ENCODE measurements at regions not wholly inside any gene's neighbourhood (a gene's known extent, or its start where the extent isn't known, plus 50 kb on each side); places are given as distances from the start of the nearest gene placed in this dataset.

DNA sequence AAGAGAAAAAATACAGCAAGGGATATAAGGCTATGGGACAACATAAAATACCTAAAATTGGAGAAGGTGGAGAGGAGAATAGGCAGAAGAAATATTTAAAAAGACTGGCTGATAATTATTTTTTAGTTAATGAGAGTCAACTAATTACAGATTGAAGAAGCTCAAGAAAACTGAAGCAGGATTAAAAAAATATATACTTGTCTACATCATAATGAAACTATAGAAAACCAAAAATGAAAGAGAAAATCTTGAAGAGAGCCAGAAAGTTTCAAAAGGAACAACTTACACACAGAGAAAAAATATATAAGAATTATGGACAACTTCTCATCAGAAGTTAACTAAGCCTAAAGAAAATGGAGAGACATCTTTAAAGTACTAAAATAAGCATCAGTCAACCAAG lies 62.9 kb upstream of the APCDD1 start:
- TF ChIP-seq, protein P1, sequence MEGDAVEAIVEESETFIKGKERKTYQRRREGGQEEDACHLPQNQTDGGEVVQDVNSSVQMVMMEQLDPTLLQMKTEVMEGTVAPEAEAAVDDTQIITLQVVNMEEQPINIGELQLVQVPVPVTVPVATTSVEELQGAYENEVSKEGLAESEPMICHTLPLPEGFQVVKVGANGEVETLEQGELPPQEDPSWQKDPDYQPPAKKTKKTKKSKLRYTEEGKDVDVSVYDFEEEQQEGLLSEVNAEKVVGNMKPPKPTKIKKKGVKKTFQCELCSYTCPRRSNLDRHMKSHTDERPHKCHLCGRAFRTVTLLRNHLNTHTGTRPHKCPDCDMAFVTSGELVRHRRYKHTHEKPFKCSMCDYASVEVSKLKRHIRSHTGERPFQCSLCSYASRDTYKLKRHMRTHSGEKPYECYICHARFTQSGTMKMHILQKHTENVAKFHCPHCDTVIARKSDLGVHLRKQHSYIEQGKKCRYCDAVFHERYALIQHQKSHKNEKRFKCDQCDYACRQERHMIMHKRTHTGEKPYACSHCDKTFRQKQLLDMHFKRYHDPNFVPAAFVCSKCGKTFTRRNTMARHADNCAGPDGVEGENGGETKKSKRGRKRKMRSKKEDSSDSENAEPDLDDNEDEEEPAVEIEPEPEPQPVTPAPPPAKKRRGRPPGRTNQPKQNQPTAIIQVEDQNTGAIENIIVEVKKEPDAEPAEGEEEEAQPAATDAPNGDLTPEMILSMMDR (IDR thresholded peaks at IDR 0.05), result no peak
- H3K4me3 ChIP-seq, result no peak overlapping the region

DNA sequence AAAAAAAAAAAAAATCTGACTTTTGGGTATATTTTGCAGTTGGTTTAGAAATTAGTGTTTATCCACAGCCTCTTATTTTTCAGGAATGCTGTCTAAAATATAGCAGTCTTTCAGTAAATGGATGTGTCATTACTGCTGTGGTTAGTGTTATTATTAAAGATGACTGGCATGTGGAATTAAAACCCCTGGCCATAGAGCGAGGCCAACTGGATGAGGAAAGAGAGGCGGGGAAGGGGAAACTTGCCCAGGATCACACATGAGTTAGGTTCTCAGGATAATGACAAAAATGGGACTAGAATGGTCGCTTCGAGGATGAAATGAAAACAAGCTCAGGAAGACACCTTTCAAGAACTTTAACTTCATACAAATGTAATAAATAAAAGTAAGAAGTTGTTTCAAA lies 57.4 kb upstream of the APCDD1 start:
- DNase-seq (ENCODE audit: low spot score), result no peak
- H3K27ac ChIP-seq, result no peak overlapping the region

More for the DNA sequence above, 62.9 kb upstream of the APCDD1 start:
- no peaks in the 10 kb centered on the region for H3K9me3 ChIP-seq
- H3K27ac ChIP-seq, result no peak overlapping the region
- DNase-seq (ENCODE audit: low spot score), result no peak
- H3K4me1 ChIP-seq, result no peaks in the 10 kb centered on the region
- H3K27me3 ChIP-seq, result no peaks in the 10 kb centered on the region
- no peaks in the 10 kb centered on the region for H3K36me3 ChIP-seq

DNA sequence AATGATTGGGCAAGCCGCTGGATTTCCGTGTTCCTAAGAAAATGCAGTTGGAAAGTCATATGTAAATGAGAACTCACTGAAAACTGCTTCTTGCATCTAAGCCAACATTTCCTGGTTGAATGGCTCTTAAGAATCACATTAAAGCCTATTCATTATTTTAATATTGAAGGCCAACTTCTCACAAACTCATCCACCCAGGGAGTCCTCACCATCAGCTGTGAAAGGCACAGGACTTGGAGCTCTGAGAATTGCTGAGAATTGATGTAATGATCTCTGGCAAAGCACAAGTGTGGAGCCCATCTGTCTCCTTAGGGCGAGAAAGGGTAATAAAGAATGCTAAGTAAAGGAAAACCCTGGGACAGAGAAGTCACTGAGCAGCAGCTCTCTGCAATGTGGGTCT lies 55.9 kb upstream of the APCDD1 start:
- no peak overlapping the region for H3K27ac ChIP-seq
- no peaks in the 10 kb centered on the region for H3K9me3 ChIP-seq
- H3K4me3 ChIP-seq, result no peak overlapping the region
- TF ChIP-seq, protein P1 (IDR thresholded peaks at IDR 0.05), result no peak
- no peaks in the 10 kb centered on the region for H3K4me1 ChIP-seq
- no peaks in the 10 kb centered on the region for H3K27me3 ChIP-seq
- DNase-seq (ENCODE audit: low spot score), result no peak
- H3K36me3 ChIP-seq, result no peaks in the 10 kb centered on the region

More for the DNA sequence above, 57.4 kb upstream of the APCDD1 start:
- no peaks in the 10 kb centered on the region for H3K36me3 ChIP-seq
- H3K27me3 ChIP-seq, result no peaks in the 10 kb centered on the region
- no peaks in the 10 kb centered on the region for H3K9me3 ChIP-seq
- no peak overlapping the region for H3K4me3 ChIP-seq
- TF ChIP-seq, protein P1 (IDR thresholded peaks at IDR 0.05), result no peak
- no peaks in the 10 kb centered on the region for H3K4me1 ChIP-seq

DNA sequence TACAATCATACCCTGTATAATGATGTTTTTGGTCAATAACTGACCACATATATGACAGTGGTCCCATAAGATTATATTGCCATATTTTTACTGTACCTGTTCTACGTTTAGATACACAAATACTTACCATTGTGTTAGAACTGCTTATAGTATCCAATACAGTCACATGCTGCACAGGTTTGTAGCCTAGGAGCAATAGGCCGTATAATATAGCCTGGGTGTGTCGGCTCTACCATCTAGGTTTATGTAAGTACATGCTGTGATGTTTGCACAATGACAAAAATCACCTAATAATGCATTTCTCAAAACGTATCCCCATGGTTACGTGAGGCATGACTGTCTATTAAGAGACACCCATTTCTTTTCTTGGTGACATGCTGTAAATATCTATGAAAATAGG lies 55.0 kb upstream of the APCDD1 start:
- H3K4me3 ChIP-seq, result no peak overlapping the region
- TF ChIP-seq, protein P1 (IDR thresholded peaks at IDR 0.05), result no peak
- no peaks in the 10 kb centered on the region for H3K4me1 ChIP-seq
- DNase-seq (ENCODE audit: low spot score), result no peak
- no peaks in the 10 kb centered on the region for H3K9me3 ChIP-seq
- H3K36me3 ChIP-seq, result no peaks in the 10 kb centered on the region
- no peaks in the 10 kb centered on the region for H3K27me3 ChIP-seq
- H3K27ac ChIP-seq, result no peak overlapping the region

DNA sequence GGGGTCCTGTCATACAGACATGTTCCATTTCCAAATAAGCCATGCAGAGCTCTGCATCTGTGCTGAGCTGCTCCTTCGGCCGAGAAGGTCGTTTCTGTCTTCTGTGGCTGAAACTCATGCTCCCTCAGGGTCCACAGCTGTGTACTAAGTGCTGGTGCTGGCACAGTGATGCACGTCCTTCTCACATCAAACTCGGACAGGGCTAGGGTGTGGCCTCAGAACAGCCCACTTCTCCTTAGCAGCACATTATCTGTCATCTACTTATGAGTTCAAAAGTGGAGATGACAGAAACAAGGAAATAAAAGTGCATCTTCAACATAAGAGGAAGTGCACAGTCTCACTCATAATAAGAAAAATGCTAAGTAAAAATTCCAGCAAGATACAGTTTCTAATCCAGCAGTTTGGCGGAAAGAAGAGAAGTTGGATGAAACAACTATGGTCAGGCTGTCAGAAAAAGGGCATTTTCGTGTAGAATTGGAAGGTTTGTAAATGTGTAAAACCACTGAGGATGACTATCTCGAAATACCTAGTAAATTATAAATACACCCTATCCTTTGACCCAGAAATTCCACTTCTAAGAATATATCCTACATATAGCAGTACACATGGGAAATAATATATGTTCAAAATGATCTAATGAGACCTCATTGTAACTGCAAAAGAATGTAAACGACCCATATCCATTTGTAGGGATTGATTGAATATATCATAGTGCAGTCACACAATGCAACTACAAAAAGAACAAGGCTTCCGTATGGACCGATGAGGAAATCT lies 53.7 kb upstream of the APCDD1 start:
- TF ChIP-seq, protein P1 (IDR thresholded peaks at IDR 0.05), result no peak
- no peak for DNase-seq (ENCODE audit: low spot score)
- H3K4me1 ChIP-seq, result peaks cover 0 to 11% of the 10 kb centered on the region in 2 donors
- H3K27me3 ChIP-seq, result no peaks in the 10 kb centered on the region
- H3K27ac ChIP-seq, result no peak overlapping the region
- H3K4me3 ChIP-seq, result no peak overlapping the region
- no peaks in the 10 kb centered on the region for H3K9me3 ChIP-seq
- no peaks in the 10 kb centered on the region for H3K36me3 ChIP-seq

DNA sequence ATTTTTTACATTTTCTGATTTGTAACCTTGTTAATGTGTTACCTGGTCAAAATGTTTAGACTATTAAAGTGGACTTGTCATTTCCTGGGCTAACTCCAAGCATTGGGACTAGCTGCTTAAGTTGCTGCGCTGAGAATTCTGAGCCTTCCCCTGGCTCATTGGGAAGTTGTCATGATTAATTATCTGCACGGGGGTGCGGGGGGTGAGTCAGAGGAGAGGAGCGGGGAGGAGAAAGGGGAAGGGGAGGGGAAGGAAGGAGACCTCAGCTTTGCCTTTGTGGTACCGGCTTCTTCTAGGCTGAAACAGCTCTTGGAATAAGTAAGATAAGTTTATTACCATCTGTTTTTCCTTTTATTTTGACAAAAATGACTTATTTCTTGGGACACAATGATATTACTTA lies 52.9 kb upstream of the APCDD1 start:
- no peak for DNase-seq (ENCODE audit: low spot score)
- peaks cover 0 to 18% of the 10 kb centered on the region in 2 donors for H3K4me1 ChIP-seq
- no peak overlapping the region for H3K27ac ChIP-seq
- no peaks in the 10 kb centered on the region for H3K27me3 ChIP-seq
- no peak overlapping the region for H3K4me3 ChIP-seq
- H3K36me3 ChIP-seq, result no peaks in the 10 kb centered on the region
- TF ChIP-seq, protein P1 (IDR thresholded peaks at IDR 0.05), result no peak
- no peaks in the 10 kb centered on the region for H3K9me3 ChIP-seq
